EL (cell line): ENCODE measurements at regions not wholly inside any gene's neighbourhood (a gene's known extent, or its start where the extent isn't known, plus 50 kb on each side); places are given as distances from the start of the nearest gene placed in this dataset.

Experiments
- DNase-seq: peaks from one replicate; pipeline ENCODE4 v3.0.0-alpha.2; 2016

DNA sequence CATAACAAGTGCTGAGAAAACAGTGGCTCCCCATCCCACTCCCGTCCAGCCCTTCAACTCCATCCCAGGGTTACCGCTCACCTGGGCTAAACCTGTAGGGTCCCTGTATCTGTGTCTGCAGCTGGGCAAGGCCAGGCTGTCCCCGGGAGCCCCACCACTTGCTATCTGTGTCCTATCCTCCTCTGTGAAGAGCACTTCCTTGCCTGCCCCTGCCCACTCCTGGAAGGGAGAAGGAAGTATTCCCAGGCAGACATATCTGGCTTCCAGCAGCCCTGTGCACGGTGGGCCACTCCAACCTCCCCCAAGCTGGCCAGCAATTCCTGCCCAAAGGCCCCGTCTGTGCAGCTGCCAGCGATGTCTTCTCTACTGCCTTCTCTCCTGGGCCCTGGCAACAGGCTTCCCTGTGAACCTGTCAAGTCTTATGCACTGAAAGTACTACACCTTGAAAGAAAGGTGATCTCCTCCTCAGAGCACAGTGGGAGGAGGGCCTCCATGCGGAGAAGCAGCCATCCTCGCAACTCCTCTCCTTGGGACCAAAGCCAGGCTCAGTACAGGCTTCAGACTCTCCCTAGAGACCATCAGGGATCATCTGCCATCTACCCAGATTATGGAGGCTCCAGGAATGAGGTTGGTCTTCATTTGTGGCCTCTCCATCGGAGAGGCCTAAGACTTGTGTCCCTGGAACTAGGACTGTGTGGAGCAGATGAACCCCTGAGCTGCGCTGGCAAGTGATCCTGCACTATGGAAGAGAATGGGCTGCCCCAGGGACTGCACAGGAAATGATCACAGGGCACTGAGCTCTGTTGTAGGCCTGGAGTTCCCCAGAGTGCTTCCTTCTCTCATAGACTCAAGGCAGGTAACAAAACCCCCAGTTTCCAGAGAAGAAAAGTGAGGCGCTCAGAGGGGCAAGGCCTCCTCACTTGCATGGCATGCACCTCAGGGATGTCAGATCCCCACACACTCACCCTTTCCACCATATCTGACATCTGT is 663.6 kb downstream of the BCL11B start:
- no peak for DNase-seq

DNA sequence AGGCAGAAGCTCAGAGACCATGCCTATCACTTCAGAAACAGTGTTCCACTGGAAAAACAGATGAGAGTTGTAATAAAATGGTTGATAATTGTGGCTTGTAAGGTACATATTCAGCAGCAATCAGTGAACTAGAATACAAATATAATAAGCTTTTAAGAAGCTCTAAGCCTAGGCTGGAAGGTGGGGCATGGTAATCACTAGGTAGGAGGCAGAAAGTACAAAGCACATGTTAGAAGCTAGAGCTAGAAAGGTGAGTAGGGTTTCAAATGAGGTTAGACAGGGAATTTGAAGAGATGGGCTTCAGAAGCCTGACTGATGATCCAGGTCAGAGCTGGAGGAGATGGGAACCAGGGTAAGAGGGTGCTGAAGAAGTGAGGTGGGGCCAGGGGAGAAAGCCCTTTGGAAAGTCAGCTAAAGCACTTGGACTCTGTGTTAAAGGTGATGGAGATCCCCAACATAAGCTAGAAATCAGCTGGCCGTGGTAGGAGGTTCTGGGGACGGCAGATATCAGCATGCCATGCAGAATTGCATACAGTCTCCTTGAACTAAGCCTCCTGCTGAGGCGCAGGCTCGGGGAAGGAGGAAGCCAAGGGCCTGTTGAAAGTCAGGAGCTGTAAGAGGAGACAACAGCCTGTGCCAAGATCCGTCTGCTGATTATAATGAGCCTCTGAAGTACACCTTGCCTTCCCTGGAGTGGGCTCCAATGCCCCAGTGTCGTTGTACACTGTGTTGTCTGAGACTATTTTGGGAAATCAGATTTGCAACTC is 659.4 kb downstream of the BCL11B start:
- DNase-seq: no peak

DNA sequence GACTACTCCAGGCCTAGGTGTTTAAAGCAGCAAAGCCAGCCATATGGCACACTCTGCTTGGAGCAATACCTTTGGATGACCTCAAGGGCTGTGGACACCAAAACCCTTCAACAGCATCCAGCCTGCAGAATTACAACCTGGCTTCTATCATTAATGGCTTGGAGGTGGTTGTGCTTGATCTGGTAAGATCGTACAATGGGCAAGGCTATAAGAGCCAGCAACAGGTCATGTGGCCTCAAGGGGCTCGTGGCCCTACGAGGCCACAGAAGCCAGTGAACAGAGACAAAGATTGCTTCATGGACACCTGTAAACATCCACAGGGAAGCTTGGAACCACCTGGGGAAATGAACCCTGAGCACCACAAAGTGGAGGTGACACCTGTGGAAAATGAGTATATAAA is 657.3 kb downstream of the BCL11B start:
- DNase-seq: no peak

DNA sequence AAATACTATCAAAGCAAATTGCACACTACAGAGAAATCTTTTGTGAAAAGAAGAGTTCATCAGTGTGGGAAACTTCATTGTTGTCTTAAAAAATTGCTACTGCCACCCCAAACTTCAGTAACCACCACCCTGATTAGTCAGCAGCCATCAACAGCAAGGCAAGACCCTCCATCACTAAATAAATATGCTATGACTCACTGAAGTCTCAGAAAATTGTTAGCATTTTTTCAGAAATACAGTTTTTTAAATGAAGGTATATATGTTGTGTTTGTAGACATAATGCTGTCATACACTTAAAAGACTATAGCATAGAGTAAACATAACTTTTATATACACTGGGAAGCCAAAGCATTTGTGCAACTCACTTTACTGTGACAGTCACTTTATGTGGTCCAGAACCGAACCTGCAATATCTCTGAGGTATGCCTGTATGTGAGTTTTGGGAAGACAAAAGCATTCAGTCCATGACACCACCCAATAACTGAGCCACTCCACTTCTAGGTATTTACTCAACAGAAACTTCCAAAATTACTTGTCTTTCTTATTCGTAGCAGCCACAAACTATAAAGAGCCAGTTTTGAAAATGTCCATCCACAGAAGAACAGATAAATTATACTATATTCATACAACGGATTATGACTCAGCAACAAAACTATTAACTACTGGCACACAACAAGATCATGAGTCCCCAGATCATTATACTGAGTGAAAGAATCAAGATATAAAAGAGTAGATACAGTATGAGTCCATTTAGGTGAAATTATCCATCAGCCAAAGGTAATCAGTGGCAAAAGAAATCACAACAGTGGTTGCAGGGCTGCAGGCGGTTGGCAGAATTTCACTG is 649.6 kb downstream of the BCL11B start:
- DNase-seq: peak; percentile 3

DNA sequence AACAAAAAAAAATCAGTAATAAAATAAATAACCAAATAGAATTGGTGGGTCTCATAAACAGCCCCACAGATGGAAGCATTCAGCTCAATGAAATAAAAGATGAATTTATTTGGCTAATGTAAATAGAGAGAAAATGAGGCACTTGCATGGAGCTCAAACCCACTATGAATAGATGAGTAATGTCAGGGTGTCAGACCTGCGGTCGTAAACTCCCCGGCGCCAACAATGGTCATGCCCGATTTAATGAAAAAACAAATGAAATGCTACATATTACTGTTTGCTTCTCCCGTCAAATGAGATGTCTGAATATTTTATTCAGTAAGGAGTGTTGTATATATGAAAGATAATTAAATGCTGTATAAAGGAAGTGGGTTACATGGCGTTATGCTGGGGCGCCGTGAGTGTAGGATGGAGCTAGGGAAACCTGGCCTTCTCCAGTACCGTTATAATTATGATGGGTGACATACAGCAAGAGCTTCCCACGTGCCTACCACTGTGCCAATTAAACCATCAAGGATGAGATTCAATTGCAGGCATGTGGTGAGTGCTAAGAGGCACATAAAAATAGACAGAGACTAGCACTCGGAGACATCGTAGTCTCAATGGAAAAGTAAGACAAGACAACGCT is 648.1 kb downstream of the BCL11B start:
- DNase-seq: no peak

DNA sequence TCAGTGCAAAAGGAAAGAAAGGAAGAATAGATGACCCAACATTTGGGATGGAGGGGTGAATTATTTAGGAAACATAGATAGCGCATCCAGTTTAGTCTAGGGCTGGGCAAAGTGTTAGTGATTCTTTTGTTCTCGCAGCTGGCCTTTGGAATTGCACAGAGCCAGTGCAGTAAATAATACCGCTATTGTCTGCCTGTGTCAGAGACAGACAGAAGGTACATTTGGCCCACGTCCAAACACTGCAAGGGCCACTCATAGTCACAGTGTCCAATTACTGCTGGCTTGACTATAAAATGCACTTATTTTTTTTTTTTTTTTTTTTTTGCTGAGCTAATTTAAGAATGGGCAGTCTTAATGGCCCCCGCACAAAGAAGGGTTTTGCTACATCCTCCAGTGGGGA is 638.6 kb downstream of the BCL11B start:
- DNase-seq: no peak

DNA sequence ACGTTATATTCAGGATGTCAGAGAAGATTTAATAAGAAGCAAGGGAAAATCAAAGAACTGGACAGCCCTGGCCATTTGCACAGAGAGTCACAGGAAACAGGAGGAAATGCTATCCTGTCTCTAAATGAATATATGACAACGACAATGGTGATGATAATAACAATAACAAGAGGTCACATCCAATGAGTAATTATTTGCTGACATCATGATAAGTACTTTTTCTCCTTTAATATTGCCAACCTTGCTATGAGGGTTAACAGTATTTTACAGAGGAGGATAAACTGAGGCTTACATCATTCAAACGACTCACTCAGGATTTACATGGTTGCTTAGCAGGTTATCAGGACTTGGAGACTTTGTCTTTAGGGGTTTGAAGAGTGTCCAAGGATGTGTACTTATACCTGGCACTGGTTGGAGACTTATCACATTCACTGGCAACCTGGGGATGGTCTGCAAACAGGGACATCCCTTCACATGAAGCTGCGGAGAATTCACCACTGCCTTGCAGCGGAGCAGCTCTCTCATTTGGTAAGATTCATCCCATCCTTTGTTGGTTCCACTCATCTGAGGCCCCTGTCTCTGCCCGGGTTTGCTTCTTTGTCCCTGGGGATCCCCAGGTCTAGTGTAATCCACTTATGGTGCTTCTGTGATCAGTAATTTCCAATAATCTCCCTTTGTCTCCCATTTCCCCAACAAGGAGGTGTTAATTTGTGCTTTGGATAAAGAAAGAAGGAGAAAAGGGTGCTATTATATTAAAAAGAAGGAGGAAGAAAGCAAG is 637.8 kb downstream of the BCL11B start:
- DNase-seq: no peak

DNA sequence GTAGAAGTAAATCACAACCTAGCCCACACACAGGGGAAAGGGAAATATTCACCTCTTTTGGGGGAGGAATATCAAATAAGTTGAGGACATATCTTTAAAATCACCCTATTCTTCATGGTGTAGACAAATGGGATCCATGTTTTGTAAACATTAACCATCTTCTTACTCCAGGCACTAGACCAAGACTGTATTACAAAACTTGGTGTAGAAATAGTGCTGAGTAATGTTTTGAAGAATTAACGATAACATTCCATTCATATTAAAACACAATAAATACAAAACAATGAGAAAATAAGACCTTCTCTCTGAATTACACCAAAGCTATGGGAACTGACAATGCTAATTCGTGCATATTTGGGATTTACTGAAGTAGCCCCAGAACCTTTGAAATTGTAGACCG is 633.6 kb downstream of the BCL11B start:
- no peak for DNase-seq

DNA sequence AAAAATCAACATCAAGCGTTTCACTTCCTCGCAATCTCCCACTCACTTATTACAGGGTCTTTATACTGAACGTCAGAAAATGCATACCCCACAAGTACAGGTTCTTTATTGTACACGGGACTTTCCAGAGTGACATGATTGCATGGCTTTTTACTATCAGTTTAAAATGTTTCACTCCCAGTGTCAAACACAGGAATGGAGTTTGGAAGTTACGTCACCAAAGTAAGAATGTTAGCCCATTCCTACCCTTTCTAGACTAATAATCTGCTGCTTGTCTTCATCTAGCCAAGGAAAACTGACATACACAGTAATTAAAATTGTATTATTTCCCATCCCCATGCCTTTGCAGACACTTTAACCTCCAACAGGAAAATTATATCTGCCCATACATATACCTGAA is 624.2 kb downstream of the BCL11B start:
- DNase-seq: no peak

DNA sequence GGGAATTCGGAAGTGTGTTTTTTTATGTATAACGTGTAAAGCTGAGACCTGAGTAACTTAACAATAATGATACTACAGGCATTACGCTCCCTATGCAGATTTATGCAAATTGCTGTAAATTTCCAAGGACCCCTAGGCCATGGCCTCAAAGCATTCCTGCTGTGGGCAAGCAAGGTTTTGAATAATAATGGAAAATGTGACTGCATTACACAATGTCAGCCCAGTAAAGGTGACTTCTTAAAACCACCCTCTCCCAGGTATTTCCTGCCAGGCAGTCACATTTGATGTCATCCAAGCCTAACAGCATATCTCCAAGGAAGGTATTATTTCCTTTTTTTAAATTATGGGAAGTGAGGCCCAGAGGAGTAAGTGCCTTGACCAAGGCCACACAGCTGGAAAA is 621.0 kb downstream of the BCL11B start:
- no peak for DNase-seq

DNA sequence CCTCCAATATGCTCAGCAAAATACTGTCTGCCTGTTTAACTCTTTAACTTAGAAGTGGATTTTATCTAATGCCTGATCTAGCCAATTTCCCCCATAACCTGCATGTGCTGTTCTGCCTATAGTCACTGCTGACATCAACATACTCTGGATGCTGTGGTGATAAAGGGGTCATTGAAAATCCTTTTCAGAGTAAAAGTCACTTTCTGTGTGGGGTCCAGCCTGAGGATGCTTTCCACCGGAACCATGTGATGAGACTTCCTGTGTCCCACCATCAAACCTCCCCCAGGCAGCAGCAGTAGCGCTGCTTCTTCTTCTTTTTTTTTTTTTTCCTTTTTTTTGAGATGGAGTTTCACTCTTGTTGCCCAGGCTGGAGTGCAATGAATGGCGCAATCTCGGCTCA is 607.0 kb downstream of the BCL11B start:
- DNase-seq: no peak

DNA sequence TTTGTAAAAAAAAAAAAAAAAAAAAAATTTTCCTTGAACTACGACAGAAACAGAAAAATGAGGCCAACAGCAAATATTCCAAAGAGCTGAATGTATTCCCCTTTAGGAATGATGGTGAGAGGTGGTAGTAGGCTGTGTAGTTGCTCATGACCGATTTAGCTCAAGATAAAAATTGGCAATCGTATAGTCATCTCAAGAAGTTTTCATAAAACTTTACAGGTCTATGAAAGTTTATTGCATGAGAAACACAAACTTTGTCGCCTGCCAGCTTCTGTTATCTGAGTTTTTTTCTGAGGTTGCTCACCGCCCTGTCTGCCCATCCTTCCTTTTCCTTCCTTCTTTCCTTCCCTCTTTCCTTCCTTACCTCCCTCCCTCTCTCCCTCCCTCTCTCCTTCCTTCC is 605.5 kb downstream of the BCL11B start:
- no peak for DNase-seq

DNA sequence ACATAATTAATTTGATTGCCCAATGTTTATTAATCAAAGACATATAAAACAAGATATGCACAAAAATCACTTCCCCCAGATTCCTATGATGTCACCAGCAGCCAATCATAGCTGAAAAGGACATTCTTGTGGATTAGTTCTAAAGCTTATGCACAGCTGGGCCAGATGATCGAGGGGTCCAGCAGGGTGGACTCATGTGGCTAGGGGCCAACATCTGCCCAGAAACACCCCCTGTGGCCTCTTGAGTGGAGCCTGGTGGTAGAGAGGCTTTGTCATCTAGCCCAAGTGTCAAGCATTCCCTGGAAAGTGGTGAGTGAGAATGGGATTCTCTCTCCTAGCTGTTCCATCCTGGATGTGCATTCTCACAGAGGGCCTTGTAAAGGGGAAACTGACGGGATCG is 590.0 kb downstream of the BCL11B start:
- DNase-seq: no peak

DNA sequence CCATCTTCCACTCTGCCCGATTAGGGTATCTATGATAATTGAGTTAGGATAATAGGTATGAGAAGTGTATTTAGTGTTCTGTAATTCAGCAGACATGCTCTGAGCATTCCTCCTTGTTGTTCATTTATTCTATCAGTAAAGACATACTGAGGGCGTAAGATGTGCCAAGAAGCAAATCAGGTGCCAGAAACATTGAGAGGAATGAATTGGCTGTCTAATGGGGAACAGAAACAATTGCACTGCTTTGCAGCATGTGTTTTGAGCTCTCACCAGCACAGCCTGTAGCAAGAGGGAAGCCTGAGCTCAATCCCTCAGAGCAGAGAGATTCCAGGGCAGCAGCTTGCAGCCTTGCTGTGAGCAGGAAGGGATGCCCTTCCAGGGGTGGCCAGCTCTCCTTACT is 589.3 kb downstream of the BCL11B start:
- no peak for DNase-seq

DNA sequence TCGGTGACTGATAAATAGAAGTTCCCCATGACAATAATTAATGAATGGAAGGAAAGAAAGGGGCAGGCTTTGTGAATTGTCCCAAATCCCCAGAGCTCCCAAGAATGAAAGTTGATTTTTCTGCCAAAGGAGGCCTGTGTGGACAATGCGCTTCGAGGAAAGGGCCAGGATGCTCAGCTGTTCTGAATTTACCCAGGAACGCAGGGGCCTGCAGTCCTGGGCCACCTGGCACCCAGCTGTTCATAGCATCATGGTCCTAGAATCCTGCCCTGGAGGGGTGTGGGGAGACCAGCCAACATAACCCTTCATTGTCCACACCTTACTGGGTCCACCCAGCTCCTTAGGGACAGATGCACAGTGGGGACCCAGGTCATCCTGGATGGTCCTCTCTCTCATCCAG is 587.5 kb downstream of the BCL11B start:
- no peak for DNase-seq

DNA sequence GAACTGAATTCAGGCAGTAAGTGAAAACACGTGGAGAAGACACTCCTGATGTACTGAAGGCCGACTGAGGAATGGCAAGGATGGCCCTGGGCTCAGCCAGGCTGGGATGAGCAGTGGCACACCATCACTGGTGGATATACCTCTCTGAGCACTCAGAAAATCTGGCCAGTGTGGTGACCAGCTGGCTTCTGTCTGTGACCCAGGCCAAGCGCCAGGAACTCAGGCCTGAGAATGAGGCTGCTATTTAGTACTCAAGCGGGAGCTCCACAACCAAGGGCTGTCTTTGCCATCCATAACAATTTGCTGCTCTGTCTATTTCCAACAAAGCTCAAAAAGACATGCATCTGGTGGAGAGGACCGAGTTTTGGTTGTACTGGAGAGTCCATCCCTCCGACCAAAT is 586.3 kb downstream of the BCL11B start:
- DNase-seq: no peak

DNA sequence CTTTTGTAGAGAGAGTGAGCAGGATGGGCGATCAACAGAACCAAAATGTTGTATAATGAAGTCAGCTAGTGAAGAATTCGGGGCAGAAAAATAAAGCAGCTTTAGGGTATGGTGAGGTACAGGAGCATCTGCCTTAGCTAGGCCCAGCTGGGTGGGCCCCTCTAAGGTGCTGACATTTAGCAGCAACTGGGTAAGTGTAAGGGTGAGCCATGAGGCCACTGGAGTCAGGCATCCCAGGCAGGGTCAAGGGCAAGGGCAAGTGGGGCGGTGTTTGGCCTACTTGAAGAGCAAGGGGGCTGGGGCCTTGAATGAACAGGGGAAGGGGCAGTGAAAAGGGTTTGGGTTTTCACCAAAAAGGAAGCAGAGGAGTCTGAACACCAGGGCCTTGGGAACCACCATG is 583.6 kb downstream of the BCL11B start:
- no peak for DNase-seq

DNA sequence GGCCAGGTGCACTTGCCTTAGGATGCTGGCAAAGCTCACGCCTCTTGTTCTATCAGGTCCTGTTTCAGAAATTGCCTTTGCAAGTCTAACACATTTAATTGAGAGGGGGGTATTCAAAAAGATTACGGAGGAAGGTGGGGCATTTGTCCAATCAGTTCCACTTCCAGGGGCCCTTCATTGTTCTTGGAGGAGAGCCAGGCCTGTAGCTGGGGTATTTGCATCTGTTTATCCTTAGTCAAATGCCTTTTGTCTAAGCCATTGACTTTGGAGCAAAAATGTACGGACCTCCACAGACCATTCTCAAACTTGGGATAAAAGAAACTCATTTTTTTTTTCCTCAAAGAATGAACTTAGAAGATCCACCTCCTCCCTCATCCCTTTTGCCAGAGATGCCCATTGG is 582.0 kb downstream of the BCL11B start:
- no peak for DNase-seq

DNA sequence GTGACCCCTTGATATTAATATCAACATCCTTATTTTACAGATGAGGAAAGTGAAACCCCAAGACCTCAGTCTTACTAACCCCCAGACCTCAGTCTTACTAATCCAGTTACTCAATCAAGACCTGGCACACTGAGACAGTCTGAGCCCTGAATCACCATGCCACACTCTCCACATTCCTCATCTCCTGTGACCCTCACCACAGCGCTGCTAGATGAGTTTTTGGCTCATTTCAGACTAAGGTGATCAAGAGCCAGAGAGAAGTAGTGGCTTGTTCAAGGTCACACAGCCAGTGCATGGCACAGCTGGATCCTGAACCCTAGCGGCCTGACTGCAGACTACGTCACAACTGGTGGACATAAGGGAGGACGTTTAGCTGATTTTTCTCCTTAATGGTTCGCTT is 579.2 kb downstream of the BCL11B start:
- no peak for DNase-seq

DNA sequence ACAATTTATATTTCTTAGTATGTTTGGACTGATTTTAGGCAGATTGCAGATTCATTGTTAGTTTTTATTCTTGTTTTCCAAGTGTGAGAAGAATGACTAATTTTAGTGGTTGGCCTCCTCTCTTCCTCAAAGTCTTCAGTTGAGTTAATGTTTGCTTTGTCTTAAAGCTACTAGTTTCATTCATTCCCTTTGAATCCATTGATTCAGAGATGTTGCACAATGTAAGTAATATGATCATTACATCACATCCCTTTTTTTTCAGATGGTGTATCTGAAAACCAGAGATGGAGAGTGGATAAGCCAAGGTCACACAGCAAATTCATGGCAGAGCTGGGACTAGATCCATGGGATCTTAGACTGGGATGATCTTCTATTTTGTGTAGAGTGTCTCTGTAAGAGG is 577.5 kb downstream of the BCL11B start:
- no peak for DNase-seq

DNA sequence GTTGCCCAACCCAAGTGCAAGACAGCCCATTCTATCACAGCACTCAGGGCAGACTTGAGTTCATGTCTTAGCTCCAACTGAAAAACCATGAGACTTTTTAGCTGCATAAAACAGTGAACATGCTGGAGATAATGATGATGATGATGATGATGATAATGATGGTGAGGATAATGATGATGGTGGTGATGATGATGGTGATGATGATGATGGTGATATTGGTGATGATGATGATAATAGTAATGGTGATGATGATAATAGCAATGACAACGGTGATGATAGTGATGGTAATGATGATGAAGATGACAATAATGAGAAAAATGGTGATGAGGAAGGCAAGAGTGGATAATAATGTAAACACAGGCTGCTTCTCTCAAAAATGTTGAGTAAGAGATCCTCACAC is 576.2 kb downstream of the BCL11B start:
- DNase-seq: no peak

DNA sequence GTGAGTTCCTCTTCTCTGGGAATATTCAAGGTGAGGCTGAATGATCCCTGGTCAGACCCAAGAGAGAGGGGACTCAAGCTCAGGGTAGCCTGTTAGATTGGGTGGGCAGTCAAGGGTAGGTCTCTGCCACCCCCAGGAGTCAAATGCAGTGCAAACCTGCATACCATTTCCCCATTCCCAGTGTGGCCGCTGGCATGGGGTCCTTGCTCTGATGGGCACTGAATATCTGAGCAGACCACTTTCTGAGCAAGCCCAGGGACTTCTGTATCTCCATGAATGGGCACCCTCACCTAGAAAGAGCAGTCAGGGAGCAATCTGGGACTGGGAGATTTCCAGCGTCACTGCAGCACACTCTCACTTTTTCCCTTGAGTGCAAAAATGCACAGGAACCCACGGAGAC is 573.7 kb downstream of the BCL11B start:
- DNase-seq: no peak
